Kidney (tissue), 13 donors: ENCODE measurements at regions not wholly inside any gene's neighbourhood (a gene's known extent, or its start where the extent isn't known, plus 50 kb on each side); places are given as distances from the start of the nearest gene placed in this dataset.
"Not testable (repeated sequence)": the region's sequence is repeated elsewhere in the genome, so short reads cannot be mapped to it uniquely, and the experiment has no call there.

Experiments used
- DNase-seq, 5 donors: peaks; one replicate each; pipeline ENCODE4 v3.0.0-alpha.2; 2013 to 2020
- FAIRE-seq: peaks from 2 replicates; lab custom pipeline; 2012; peaks lifted over from hg19 to GRCh38; lab: Jason Lieb, UNC
- H3K27ac ChIP-seq, 2 donors: one replicate each; pipeline ENCODE4 v1.7.0; 2013; ENCODE audit warnings: low read depth in 2 of 2, low read length in 2 of 2, inconsistent platforms in 1 of 2
- H3K27me3 ChIP-seq: one replicate; pipeline ENCODE4 v1.7.1; 2013; ENCODE audit warnings: low read length, inconsistent platforms; ENCODE audit not compliant: control insufficient read depth, insufficient read depth
- H3K36me3 ChIP-seq, 3 donors: one replicate each; pipeline versions ENCODE4 v1.7.0 to v1.7.1; 2013; ENCODE audit warnings: low read length in 3 of 3, control low read depth in 1 of 3, inconsistent platforms in 1 of 3; ENCODE audit not compliant: insufficient read depth in 3 of 3, control insufficient read depth in 2 of 3
- H3K4me1 ChIP-seq, 3 donors: one replicate each; pipeline versions ENCODE4 v1.7.0 to v1.7.1; 2013; ENCODE audit warnings: low read length in 3 of 3, inconsistent platforms in 1 of 3, low read depth in 1 of 3; ENCODE audit not compliant: control insufficient read depth in 2 of 3, insufficient read depth in 2 of 3
- H3K4me3 ChIP-seq, 3 donors: one replicate each; pipeline versions ENCODE4 v1.7.0 to v1.8.1; 2013; ENCODE audit warnings: low read length in 3 of 3, control low read depth in 1 of 3, inconsistent platforms in 1 of 3
- H3K9ac ChIP-seq, 3 donors: one replicate each; pipeline versions ENCODE4 v1.7.0 to v1.7.1; 2013; ENCODE audit warnings: low read length in 3 of 3, control low read depth in 1 of 3, inconsistent platforms in 1 of 3
- H3K9me3 ChIP-seq, 3 donors: one replicate each; pipeline versions ENCODE4 v1.7.0 to v1.7.1; 2013; ENCODE audit warnings: low read length in 3 of 3, control low read depth in 1 of 3, inconsistent platforms in 1 of 3; ENCODE audit not compliant: control insufficient read depth in 2 of 3, insufficient read depth in 1 of 3
- CTCF ChIP-seq: IDR thresholded peaks from 3 replicates; pipeline ENCODE4 v1.5.1; 2012; ENCODE audit warnings: mild to moderate bottlenecking, moderate library complexity, borderline replicate concordance; ENCODE audit not compliant: insufficient read depth; ENCODE audit errors: extremely low read depth
- intact Hi-C: fragments of 100-400 bp; cut with DNase I; formaldehyde crosslinking; loops from one replicate; pipeline ENCODE4 v1.11.1; 2022
- donor health status: control.
- donor health status: control.
- donor health status: control.
- donor health status: control.
- donor health status: control.
- donor health status: DM: yes; HTN: yes; CAD: no.
- donor health status: Normal renal cell carcinoma (clear cell type).

- no peak overlapping the region for H3K27ac ChIP-seq
- intact Hi-C loops = no loop called here
- H3K9ac ChIP-seq = no peak overlapping the region
- TF ChIP-seq CTCF = no peak
- no peaks in the 10 kb centered on the region for H3K36me3 ChIP-seq
- DNase-seq (no peak), FAIRE-seq (no peak)
- no peak overlapping the region for H3K4me3 ChIP-seq
- no peaks in the 10 kb centered on the region for H3K9me3 ChIP-seq
- H3K27me3 ChIP-seq = no peaks in the 10 kb centered on the region
- H3K4me1 ChIP-seq = no peaks in the 10 kb centered on the region
These were observed 427.3 kb downstream of the BTG1 start for GRCh38 chr12:91718326-91718725.

GRCh38 chr12:91717804-91718203 is 427.8 kb downstream of the BTG1 start:
- H3K9me3 ChIP-seq = no peaks in the 10 kb centered on the region
- intact Hi-C loops = no loop called here
- DNase-seq (no peak), FAIRE-seq (no peak)
- no peak overlapping the region for H3K9ac ChIP-seq
- no peak for TF ChIP-seq CTCF
- no peaks in the 10 kb centered on the region for H3K36me3 ChIP-seq
- H3K27ac ChIP-seq = no peak overlapping the region
- H3K4me3 ChIP-seq = no peak overlapping the region
- H3K27me3 ChIP-seq = no peaks in the 10 kb centered on the region
- H3K4me1 ChIP-seq = no peaks in the 10 kb centered on the region

- DNase-seq, H3K27me3 ChIP-seq, FAIRE-seq, H3K4me3 ChIP-seq, intact Hi-C loops, H3K36me3 ChIP-seq, H3K4me1 ChIP-seq, H3K27ac ChIP-seq, H3K9me3 ChIP-seq, H3K9ac ChIP-seq: not testable (repeated sequence)
These were observed 433.7 kb downstream of the BTG1 start for GRCh38 chr12:91711925-91712324.

GRCh38 chr12:91706466-91706865 is 439.2 kb downstream of the BTG1 start:
- no peak for TF ChIP-seq CTCF
- H3K27ac ChIP-seq = no peak overlapping the region
- DNase-seq = no peak

More at GRCh38 chr12:91706466-91706865, 439.2 kb downstream of the BTG1 start:
- Histone ChIP-seq H3K27me3 (no peaks in the 10 kb centered on the region), H3K36me3 (no peaks in the 10 kb centered on the region), H3K4me3 (no peak overlapping the region), H3K9me3 (no peaks in the 10 kb centered on the region), H3K4me1 (no peaks in the 10 kb centered on the region), H3K9ac (no peak overlapping the region)
- FAIRE-seq = no peak
- intact Hi-C loops = no loop called here
